RKO (cell line): ENCODE measurements at regions not wholly inside any gene's neighbourhood (a gene's known extent, or its start where the extent isn't known, plus 50 kb on each side); places are given as distances from the start of the nearest gene placed in this dataset.

Source experiments
- DNase-seq: peaks from one replicate; pipeline ENCODE4 v3.0.0-alpha.2; 2016; ENCODE audit warnings: low spot score

DNA sequence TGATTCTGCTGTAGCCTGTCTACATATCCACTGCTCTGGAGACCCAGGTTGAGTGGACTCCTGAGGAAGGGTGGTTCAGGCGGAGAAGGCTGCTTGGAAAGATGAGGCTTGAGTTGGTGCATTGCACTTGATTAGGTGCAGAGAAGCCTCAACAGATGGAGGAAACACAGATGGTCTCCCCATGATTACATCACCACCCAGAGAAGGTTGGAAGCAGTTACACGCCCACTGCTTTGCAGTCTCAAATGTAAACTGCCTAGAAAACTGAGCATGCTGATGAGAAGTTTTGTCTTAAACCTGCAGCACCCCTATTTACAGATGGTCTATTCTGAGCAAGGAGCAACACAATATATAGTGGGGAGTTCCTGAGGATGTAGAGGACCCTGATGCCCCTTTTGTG is 266.6 kb downstream of the PIK3R1 start:
- DNase-seq: no peak

DNA sequence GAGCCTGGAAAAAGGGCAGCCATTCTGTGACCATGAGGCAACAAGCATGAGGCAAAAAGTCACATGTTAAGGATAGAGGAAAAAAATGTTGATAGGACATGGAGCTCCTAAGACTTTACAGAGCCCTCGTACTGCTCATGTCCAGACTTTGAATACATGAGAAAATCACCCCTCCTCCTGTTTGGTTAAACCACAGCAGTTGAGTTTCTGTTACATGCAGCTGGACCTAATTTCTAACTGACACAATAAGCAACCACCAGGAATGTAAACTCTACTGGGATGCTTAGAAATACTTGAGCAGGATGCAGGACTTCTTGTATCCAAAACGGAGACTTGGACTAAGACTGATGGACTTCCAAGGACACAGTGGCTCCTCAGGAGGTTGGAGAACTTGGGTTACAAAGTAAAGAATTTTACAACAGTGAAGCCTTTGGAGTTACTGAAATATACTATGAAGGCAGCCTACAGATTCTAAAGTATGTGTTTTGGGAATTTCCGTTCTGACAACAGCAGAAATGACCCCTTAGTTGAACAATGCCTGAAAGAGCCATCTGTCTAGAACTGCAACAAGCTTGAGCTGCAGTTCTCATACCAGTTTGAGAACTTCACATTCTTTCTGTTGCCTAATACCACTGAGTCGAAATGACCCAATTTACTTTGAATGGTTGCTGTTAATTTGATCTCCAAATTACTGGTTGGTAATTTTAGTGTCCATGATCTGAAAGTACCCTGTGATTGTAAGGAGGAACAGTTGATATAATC is 268.9 kb downstream of the PIK3R1 start:
- no peak for DNase-seq

DNA sequence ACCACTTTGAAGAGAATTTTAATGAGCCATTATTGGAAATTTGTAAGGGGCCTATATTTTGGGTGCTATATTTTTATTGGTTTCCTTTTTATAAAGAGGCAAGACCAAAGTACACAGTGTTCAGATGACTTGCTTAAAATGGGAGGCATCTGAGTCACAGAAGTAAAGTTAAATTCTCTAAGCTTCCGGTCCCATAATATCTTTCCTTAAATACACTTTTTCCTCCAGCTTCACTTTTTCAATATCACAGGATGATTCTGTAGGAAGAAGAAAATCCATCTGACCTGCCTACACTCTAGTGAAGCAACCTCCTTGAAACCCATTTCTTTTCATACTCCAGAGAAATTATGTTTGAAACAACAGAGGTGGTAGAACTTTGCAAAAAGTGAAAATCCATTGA is 274.0 kb downstream of the PIK3R1 start:
- DNase-seq: no peak

DNA sequence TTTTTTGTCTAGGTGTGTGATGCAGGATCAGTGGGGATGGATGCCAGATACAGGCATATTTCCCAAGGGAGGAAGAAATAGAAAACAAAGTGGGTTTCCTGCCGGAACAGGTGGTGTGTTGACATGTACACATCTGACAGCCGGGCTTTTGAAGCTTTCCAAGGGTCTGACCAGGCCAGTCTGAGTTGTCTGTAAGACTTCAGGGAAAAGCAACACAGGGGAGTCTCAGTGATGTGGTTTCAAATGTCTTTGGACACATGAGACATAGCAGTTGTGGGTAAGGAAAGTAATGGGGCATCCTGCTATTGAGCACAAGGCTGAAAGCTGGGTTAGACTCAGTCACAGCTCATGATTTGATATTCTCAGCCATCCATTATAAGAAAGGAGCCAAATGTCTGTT is 274.9 kb downstream of the PIK3R1 start:
- no peak for DNase-seq

DNA sequence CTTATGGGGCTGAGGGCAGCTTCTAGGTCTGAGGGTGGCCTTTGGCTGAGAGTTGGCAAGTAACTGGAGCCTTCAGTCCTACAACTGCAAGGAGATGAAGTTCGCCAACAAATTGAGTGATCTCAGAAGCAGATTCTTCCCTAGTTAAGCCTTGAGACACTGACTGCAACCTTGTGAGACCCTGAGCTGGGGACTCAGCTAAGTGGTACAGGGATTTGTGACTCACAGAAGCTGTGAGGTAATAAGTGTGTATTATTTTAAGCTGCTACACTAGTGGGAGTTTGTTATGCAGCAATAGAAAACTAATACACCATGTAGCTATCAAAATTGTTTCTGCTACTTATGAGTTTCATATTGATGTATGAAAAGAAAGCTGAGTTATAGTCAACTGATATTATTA is 279.2 kb downstream of the PIK3R1 start:
- DNase-seq: no peak

DNA sequence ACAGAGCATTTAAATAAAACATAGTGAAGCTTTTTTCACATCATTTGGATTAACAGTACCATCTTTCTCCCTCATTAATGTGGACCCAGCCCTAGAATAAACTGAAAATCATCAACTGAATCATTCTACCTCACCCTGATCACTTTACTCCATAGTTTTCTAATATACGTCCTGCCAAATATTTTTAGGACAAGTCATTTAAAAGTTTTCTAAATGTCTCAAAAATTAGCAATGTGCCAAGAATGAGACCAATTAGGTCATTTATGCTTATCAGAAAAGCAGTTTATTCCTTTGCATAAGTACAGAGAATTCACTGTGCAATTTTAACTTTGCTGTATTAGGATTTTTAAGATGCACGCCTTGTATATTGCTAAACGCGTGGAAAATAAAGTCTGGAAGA is 284.4 kb downstream of the PIK3R1 start:
- DNase-seq: peak; percentile 2

DNA sequence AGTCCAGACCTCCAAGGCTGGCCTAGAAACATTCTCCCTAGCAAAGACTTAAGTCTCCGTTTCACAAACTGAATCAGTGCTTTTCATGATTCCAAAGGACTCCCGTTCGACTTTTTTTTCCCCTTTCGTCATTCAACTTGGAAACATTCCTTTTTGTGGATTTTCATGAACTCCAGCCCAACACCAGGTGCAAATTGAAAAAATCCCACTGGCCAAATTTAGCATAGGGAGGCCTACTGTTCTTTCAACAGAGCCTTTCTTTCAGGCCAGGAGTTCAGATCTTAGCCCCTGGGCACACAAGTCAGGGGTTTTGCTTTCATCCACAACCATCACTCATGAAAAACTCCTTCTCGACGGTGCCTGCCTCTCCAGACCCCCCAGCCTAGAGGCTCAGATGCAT is 285.3 kb downstream of the PIK3R1 start:
- no peak for DNase-seq

DNA sequence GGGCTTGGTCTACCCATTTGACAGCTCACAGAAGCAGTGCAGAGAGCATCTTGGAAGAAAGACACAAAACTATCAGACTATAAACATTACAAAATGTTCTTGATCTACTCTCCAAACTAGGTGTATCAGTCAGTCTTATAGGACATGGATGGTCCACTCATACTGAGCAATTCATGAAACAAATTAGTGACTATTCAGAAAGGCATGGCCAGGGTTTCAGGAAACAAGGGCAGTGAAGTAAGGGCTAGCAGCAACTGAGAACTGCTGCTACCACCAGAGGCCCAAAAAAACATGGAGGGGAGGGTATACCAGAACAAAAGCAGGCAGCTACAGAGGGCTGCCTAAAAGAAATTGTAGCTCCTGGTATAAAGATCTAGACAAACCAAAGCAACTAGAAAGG is 287.0 kb downstream of the PIK3R1 start:
- no peak for DNase-seq

DNA sequence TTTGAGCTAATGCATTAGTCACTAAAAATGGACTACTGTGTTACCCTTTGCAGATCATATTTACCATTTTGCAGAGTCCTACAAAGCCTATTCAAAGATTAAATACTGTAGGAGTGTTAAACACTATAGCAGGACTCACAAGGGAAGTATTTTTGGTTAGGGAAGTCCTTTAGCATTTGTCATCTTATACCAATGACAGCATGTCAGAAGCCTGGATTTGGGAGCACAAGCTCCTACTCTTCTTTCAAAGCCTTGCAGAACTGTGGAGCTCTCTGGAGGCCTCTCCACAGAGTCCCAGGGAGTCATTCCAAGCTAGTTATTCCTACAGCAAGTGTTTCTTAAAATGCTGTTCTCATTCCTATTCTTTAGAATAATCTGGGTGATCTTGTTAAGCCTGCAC is 288.8 kb downstream of the PIK3R1 start:
- no peak for DNase-seq

DNA sequence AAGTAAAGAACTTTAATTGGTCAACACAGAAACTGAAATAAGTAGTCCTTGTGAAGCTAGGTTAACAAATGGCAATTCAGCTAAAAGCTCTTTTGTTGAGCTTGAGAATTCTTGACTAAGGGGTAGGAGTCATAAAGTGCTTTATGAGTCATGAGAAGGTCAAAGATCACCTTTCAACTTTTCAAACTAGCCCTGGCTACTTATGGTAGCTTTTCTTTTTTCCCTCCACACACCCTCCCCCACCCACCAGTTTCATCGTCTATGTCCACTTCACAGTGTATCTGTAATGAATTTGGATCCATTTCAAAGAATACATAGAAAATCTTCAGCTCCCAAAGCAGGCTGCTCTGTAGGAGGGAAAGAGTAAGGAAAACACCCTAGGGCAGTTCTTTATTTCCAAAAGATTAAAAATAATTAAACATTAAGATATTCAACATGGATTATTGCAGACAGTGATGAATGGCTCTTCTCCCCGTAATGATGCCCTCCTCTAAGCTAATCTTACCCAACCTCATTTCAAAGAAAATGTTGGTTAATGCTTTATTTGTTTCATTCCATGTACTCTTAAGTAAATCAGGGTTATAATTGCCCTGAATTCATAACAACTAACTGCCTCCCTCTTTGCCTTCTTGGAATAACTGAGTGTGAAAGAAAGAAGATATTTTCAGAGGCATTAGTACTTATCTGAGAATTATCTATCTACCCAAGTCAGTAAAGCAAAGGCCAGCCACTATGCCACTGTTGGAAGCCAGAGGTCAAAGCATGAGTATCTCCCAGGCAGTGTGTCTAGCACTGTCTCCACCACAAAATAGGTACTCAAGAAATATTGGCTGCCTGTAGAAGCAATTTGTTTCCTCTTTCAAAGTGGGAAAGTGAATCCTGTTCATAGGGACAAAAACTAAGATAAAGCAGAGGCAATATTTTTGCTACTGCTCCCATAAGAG is 290.6 kb downstream of the PIK3R1 start:
- peak; percentile 12 for DNase-seq

DNA sequence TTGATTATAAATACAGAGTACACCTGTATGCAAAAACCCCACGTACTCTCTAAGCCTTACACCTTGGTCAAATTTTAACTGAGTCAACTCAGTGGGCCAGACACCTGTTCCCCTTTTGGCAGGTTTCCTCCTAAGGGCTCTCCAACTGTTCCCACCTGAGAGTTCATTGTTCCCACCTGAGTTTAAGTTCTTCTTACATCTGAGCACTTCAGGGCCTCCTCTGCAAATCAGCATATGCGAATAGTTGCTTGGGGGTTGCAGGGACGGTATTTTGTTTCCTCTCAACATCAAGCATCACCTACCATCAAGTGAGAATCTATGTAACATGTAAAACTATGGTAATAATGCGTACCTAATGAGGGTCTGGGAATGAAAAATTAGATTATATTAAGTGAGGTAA is 300.0 kb downstream of the PIK3R1 start:
- DNase-seq: no peak

DNA sequence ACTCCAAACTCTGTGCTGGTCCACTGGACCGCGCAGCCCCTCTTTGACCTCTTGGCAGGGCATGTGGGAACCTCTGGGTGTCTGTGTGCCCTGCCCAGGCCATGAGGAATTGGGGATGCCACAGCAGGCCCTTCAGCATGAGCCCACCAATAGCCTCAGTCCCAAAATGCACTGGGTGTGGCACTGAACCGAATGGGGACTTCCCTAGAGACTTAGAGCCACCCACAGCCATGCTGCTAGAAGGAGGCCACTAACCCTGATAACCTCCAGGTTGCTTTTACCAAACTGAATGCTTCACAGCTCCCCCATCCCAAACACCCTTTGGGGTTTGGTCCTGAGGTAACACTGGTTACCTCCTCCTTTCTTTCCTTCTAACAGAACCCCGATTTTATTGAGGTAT is 302.7 kb downstream of the PIK3R1 start:
- DNase-seq: no peak

DNA sequence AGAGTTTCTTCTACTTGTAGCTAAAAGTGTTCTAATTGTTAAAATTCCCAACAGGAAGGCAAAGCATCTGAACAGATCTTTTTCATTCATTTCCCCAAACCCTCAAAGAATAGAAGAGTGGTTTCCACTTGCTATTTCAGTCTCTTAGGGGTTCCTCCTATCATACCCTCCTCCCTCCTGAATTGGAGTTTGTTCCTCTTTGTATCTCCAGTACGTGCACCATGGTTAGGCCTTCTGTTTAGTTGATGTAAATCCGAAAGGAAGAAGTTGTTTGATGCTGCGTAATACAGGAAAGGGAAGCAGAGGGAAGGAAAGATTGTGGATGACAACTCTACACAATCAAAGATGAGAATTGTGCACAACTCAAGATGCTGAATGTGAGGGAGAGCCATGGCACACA is 303.6 kb downstream of the PIK3R1 start:
- DNase-seq: no peak

DNA sequence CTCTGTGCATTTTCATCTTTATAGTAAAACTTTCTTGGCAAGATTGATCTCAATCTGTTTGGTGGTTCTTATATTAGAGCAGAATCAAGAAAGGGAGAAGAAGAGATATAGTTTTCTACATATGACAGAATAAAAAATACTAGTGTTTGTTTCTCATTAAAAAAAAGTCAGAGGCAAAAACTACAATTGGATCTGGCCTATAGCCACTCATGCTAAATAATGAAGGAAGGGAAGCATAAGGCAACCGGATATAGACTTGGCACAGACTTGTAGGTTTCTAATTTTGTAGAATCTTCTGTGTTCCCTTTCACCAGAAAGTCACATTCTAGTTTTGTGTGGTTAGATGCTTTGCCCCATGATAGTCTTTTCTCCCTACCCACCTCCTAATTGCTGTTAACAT is 306.2 kb downstream of the PIK3R1 start:
- no peak for DNase-seq

DNA sequence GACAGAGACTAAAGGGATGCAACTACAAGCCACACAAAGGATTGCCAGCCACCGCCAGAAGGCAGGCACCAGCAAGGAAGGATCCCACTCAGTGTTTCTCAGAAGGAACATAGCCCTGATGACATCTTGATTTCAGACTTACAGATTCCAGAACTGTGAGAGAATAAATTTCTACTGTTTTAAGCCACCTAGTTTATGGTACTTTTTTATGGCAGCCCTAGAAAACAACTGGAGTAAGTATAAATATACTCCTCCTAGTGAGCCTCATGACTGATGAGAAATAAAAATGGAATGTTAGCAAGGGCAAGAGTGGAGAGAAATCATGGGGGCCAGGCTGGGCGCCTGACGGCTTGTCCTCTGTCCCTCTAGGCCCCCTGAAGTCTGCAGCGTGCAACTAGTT is 307.3 kb downstream of the PIK3R1 start:
- DNase-seq: no peak

DNA sequence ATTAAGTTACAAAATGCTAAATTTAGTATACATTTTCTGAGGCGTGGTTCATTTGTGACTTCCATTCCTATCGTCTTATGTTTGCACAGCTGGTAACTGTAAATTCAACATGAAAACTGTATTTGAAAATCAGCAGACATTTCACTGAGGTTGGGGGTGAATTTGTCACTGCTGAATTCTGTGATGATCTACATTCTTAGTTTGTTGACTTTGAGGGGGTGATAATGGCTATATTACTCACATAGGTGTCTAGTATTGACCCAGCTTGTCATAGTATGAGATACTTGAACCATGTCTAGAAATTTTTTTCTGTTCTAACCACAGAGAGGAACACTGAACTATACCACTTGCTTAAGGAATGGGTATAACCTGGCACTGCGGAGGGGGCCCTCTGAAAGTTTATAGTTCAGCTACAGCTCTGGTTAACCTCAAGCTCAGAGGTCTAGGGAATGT is 313.3 kb downstream of the PIK3R1 start:
- DNase-seq: no peak

DNA sequence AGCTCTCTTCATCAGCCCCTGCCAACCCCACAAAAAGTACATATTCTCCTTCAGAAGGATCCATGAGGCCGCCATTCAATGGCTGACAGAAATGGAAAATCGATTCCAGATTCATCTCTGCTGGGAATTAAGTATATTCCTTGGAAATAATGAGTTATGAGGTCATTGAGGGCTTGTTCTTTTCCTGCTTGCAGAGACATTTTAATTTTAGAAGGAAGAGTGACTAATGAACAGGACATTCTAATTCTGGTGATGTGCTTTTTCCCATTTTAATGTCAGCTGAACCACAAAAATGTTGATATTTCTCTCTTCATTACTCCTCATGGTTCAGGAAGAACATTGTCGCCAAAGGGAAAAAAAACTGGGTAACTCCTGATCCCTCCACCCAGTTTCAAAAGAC is 314.0 kb downstream of the PIK3R1 start:
- no peak for DNase-seq

DNA sequence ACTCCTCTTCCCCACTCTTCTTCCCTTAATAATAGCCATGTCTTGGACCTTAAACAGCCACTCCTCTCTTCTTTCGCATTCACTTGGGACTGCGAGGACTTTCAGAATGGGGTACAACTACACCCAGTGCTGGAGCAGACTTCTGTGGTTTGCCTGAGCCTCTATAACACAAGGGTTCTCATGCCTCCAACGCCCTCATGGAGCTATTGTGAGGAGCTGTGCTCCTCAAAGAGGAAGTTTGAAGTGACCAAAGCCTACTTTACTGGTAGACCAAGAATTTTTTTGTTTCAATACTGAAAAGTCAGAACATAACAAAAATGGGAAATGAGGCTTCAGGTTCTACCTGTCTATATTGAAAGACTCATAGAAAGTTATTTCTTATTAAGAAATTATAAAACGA is 316.4 kb downstream of the PIK3R1 start:
- no peak for DNase-seq

DNA sequence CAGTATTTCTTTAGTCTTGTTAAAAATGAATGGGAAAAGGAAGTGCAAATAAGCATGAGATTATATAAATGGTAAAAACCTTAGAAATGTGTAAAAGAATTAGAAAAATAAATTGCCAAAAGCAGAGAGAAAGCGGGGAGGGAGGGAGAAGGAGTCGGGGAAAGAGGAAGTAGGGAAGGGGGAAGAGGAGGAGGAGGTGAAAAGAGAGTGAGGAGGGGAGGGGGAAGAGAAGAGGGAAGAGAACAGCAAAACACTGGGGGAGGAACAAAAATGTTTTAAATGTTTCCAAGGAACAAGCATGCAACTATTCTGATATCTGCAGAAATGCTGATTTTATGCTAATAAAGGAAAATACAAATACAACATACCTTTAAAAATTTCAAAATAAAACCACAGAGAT is 317.5 kb downstream of the PIK3R1 start:
- no peak for DNase-seq

DNA sequence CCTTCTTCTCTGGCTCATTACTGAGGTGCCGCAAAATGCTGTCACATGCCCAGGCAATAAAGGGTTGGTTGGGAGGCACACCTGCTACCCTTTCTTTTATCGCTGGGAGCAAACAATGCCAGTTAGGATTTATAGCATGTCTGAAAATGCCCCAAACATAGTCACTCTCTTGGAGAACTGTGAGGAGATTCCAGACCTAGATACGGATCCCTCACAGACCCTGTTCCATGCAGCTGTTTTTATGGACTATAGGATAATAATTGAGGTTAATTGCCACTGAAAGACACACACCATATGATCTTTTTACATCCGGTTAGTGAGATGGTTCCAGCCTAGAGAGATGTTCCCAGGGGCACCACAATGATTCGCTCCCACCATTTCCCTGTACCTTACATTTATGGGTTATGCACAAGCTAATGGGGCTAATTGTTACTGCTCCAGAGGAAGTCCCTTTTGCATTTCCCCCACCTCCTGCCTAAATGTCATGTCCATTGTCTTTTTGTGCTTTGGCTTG is 318.1 kb downstream of the PIK3R1 start:
- DNase-seq: no peak

DNA sequence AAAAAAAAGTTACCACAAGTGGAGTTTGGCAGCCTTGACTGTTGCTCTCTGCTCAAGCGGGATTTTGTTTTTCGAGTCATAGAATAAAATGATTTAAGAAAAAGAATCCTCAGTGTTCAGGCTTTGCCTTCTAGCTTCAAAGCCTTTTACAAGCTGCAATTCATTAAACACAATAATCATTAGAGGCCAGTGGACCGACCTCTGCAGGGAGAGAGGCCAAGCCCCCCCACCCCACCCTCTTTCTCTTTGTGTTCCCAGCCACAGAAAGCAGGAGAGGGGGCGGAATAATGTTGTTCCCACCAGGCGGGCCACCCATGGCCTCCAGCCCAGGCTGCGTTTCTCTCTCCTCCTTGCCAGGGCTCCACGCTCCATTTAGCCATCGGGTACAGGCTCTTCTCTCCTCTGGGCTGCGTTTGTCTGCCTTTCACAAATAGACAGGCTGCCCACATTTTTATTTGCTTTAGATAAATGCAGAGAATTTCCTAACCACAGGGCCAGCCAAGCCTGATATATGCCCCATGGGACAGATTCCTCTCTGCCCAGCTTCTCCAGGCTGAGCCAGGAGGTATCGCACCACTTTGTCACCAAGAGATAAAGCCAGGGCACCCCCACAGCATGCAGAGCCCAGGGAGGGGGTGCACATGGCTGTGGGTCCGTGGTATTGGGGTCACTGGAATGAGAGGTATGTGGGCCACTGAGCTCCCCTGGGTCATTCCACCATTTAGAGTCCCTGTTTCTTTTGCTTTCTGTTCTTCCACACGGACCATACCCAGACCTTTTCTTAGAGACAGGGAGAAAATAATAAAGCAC is 318.8 kb downstream of the PIK3R1 start:
- no peak for DNase-seq

DNA sequence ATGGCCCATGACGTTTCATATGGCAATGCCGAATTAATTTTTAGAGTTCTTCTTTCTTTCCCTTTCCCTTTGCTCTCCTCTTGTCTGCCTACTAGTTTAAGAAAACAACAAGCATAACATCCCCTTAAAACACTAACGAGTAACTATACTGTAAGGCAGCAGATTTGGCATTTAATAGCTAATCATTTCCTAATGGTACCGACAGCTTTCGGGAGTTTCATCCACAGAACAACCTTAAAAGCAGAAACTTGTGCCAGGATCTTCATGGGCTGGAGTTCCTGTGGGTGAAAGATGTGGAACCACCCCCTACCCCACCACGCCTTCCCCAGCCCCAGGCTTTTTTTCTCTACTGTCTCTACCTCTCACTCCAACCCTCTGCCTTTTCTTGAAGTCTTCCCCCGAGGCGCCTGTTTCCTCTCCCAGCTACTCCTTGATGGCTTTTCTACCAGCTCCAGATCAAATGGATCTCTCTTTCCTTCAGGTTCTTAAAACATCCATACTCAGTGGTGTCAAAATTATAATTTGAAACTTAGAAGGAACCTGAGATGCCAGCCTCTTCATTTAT is 319.5 kb downstream of the PIK3R1 start:
- no peak for DNase-seq
